BJ (cell line): ENCODE measurements at regions not wholly inside any gene's neighbourhood (a gene's known extent, or its start where the extent isn't known, plus 50 kb on each side); places are given as distances from the start of the nearest gene placed in this dataset.

Experiments used
- CTCF ChIA-PET: fragments of 350-600 bp; formaldehyde crosslinking; extraction: SDS; loops from one replicate; lab custom pipeline; 2021; ENCODE audit warnings: antibody characterized with exemption, inconsistent platforms; lab: Yijun Ruan, JAX
- POLR2A ChIA-PET: fragments of 300-600 bp; sonication (Branson Sonifier 250); formaldehyde crosslinking; extraction: SDS; loops from one replicate; lab custom pipeline; 2021; ENCODE audit warnings: antibody characterized with exemption; lab: Charles Lee
- DNase-seq: peaks from one replicate; pipeline ENCODE4 v3.0.0-alpha.2; 2011; ENCODE audit warnings: low read depth
- H3K27me3 ChIP-seq: 2 replicates; pipeline ENCODE4 v1.6.0; 2011; ENCODE audit warnings: low read length; ENCODE audit not compliant: control insufficient read depth, insufficient read depth
- H3K36me3 ChIP-seq: 2 replicates; pipeline ENCODE4 v1.5.1; 2011; ENCODE audit warnings: low read length; ENCODE audit not compliant: control insufficient read depth, insufficient read depth
- H3K4me3 ChIP-seq: 2 replicates; pipeline ENCODE4 v1.5.1; 2011; ENCODE audit warnings: low read depth, mild to moderate bottlenecking, control low read depth, low read length
- TF ChIP-seq, protein P1 (sequence below): IDR thresholded peaks from 2 replicates; pipeline ENCODE4 v1.5.1; 2011; ENCODE audit warnings: low read depth, mild to moderate bottlenecking, control low read depth, inconsistent platforms, low read length, moderate library complexity; ENCODE audit not compliant: insufficient read depth

DNA sequence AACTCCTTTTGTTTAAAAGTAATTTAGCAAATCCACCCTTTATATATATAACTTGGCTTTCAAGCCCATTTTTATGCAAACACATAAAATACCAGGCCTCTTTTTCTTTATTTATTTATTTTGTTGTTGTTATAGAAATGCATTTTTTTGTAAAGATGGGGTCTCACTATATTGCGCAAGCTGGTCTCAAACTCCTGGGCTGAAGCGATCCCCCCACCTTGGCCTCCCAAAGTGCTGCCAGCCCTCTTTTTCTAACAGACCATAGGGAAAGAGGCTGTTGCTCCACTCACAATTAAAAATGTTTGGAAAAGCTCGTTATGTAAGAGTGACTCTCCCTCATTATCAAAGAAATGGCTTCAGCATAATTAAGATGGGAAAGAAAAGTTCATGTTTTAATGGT, 440.9 kb downstream of the HACE1 start:
- Histone ChIP-seq H3K4me3 (no peak overlapping the region), H3K27me3 (no peaks in the 10 kb centered on the region), H3K36me3 (no peaks in the 10 kb centered on the region)
- POLR2A ChIA-PET = no interaction called here
- DNase-seq = no peak
- TF ChIP-seq, protein P1, sequence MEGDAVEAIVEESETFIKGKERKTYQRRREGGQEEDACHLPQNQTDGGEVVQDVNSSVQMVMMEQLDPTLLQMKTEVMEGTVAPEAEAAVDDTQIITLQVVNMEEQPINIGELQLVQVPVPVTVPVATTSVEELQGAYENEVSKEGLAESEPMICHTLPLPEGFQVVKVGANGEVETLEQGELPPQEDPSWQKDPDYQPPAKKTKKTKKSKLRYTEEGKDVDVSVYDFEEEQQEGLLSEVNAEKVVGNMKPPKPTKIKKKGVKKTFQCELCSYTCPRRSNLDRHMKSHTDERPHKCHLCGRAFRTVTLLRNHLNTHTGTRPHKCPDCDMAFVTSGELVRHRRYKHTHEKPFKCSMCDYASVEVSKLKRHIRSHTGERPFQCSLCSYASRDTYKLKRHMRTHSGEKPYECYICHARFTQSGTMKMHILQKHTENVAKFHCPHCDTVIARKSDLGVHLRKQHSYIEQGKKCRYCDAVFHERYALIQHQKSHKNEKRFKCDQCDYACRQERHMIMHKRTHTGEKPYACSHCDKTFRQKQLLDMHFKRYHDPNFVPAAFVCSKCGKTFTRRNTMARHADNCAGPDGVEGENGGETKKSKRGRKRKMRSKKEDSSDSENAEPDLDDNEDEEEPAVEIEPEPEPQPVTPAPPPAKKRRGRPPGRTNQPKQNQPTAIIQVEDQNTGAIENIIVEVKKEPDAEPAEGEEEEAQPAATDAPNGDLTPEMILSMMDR = no peak
- CTCF ChIA-PET = interaction anchor here (0.5 kb wide), 1 partner anchor 1268 kb away, joined by 3 read pairs; no protein-coding TSS in a partner anchor

DNA sequence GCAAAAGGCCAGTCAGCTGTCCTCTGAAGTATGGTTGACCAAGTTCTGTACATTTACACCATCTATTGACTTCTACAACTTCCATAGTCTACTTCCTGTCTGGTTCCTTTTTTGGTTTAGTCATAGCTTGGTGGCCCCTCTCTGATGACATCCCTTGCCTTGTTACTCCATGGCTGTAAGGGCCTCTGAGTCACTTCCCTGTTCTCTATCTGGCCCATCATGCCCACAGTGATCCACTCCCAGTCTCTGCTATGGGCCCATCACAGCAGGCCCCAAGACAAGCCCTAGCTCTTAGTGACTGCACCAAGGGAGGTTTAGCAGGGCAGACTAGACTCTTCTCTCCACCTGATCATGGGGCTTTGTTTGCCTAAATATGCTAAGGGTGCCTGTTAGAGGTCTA, 441.6 kb downstream of the HACE1 start:
- POLR2A ChIA-PET = no interaction called here
- CTCF ChIA-PET = no interaction called here
- TF ChIP-seq, protein P1 = no peak
- Histone ChIP-seq H3K4me3 (no peak overlapping the region), H3K27me3 (no peaks in the 10 kb centered on the region), H3K36me3 (no peaks in the 10 kb centered on the region)
- DNase-seq = no peak

DNA sequence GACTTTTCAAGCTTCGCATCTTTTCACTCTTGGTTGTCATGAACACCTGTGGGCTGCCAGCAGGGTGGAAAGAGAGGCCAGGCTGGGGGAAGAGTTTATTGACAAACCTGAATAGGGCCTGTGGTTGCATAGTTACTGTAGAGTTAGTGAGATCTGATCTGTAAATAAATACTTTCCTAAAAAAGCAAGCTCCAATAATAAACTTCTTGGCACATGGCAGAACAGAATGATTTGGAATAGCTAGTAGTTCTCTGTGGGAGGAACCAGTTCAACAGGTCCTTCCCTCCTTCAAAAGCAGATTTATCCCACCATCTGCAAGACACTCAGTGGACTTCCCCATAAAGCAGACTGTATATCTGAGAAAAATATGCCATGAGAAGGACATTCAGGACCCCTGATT, 445.0 kb downstream of the HACE1 start:
- ChIA-PET POLR2A (no interaction called here), CTCF (no interaction called here)
- TF ChIP-seq, protein P1 = no peak
- Histone ChIP-seq H3K27me3 (no peaks in the 10 kb centered on the region), H3K4me3 (no peak overlapping the region), H3K36me3 (no peaks in the 10 kb centered on the region)
- DNase-seq = no peak

DNA sequence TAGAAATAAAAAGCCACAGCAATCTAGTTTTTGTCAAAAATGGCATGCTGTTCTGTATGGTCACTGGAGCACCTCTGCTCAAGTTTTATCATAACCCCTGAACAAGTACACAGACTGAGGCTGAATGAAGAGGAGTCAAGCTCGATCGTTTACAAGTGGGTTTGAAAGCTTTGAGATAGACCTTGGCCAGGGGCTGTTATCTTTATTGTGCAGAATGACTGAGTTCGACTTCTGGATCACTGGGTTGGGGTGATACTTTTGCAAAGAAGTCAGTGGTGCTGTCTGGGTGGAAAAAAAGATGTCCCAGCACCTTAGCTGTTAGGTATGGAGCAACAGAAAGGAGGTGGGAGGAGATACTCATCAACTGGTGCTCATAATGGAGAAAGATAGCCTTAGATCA, 446.0 kb downstream of the HACE1 start:
- Histone ChIP-seq H3K4me3 (no peak overlapping the region), H3K27me3 (no peaks in the 10 kb centered on the region), H3K36me3 (no peaks in the 10 kb centered on the region)
- DNase-seq = no peak
- POLR2A ChIA-PET = no interaction called here
- CTCF ChIA-PET = no interaction called here
- TF ChIP-seq, protein P1 = no peak

DNA sequence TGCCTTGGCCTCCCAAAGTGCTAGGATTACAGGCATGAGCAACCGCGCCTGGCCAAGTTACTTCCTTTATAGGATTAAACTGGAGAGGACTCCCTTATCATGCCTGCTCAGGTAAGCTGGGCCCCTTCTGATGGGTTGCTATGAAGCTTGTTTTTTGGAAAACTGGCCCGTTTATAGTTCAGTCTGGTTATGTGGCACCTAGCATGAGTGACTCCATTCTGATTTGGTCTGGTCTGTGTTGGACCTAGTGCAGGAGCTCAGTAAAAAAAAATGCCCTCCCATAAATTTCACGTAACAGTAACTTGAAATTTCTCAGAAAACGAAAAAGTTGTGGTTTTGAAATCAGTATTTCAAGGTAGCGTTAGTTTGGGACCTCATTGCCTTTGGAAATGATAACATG, 448.4 kb downstream of the HACE1 start:
- TF ChIP-seq, protein P1 = no peak
- H3K27me3 ChIP-seq = no peaks in the 10 kb centered on the region
- ChIA-PET POLR2A (no interaction called here), CTCF (no interaction called here)
- H3K36me3 ChIP-seq = no peaks in the 10 kb centered on the region
- no peak for DNase-seq
- no peak overlapping the region for H3K4me3 ChIP-seq
